ENCODE measurements at regions not wholly inside any gene's neighbourhood (a gene's known extent, or its start where the extent isn't known, plus 50 kb on each side); places are given as distances from the start of the nearest gene placed in this dataset.

DNA sequence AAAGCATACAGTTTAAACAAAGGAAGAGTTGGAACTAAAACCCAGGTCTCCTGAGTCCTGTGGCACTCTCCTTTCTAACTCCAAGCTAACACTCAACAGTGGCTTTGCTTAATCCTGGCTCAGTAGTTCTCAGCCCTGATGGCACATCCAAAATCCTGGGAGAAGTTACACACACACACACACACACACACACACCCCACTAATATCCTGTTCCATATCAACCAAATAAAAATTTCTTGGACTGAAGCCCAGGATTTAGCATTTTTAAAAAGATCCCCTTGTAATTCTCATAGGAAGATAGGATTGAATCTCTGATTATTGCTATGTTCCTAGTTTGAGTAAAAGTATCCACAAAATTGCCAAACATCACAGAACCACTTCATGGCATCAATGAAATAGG, 136.1 kb upstream of the RIOK3 start:
- no peak overlapping the region for H3K4me2 ChIP-seq
- ChIA-PET CTCF (no interaction called here), POLR2A (no interaction called here)
- no peak for FAIRE-seq
- DNase-seq (ENCODE audit: low read depth in 1 of 2, low spot score in 1 of 2) = no peak
- H3K4me3 ChIP-seq = no peak overlapping the region
- no peak overlapping the region for H3K27ac ChIP-seq
- no peak for TF ChIP-seq RFX5 (IDR thresholded peaks at IDR 0.05)
- TF ChIP-seq JUNB (IDR thresholded peaks at IDR 0.05) = no peak
- TF ChIP-seq HMGXB4 (CRISPR knock-in tag; IDR thresholded peaks at IDR 0.05; ENCODE audit: borderline replicate concordance) = no peak
- TF ChIP-seq TP53 (CRISPR knock-in tag; IDR thresholded peaks at IDR 0.05) = no peak
- peaks cover 7% of the 10 kb centered on the region; the same call in 2 of the 3 replicates for H3K4me1 ChIP-seq
- no peak for ATAC-seq
- no peaks in the 10 kb centered on the region for H3K9me3 ChIP-seq

DNA sequence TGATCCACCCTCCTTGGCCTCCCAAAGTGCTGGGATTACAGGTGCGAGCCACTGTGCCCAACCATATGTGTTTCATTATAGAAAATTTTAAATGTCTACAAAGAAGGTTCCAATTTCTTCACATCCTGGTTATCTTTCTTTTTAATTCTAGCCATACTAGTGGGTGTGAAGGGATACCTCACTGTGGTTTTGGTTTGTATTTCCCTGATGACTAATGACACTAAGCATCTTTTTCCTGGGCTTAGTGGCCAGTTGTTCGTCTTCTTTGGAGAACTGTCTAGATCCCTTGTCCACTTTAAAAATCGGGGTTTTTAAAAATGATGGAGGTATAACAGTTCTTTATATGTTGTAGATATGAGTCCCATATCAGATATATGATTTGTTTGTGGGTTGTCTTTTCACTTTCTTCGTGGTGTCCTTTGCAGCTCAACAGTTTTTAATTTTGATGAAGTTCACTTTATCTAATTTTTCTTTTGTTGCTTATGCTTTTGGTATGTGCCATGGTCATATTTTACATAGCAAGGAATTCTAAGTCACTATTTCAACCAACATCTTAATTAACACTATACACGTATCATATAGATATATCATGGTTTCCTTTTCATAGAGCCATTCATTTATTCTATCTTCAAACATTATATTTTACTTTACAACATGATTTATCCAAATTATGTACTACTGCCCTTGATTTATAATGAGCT, 135.0 kb upstream of the RIOK3 start:
- H3K4me1 ChIP-seq = no peaks in the 10 kb centered on the region
- DNase-seq (ENCODE audit: low read depth in 1 of 2, low spot score in 1 of 2) (no peak), ATAC-seq (no peak), FAIRE-seq (no peak)
- H3K4me2 ChIP-seq = no peak overlapping the region
- no peak overlapping the region for H3K4me3 ChIP-seq
- TF ChIP-seq, protein P1, sequence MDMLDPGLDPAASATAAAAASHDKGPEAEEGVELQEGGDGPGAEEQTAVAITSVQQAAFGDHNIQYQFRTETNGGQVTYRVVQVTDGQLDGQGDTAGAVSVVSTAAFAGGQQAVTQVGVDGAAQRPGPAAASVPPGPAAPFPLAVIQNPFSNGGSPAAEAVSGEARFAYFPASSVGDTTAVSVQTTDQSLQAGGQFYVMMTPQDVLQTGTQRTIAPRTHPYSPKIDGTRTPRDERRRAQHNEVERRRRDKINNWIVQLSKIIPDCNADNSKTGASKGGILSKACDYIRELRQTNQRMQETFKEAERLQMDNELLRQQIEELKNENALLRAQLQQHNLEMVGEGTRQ (IDR thresholded peaks at IDR 0.05) = no peak
- TF ChIP-seq ESRRA (IDR thresholded peaks at IDR 0.05; ENCODE audit: borderline replicate concordance, low read length) (no peak), HDAC2 (IDR thresholded peaks at IDR 0.05) (no peak), JUNB (IDR thresholded peaks at IDR 0.05) (no peak), MAFK (IDR thresholded peaks at IDR 0.05; ENCODE audit: partially characterized antibody) (no peak), HOXA7 (CRISPR knock-in tag; IDR thresholded peaks at IDR 0.05) (no peak)
- WGBS (ENCODE audit: missing lambda C conversion rate) = 79% methylated on average over 5 of the region's 5 CpGs
- CTCF ChIA-PET = no interaction called here
- POLR2A ChIA-PET = no interaction called here
- H3K9me3 ChIP-seq = no peaks in the 10 kb centered on the region
- no peak overlapping the region for H3K27ac ChIP-seq

DNA sequence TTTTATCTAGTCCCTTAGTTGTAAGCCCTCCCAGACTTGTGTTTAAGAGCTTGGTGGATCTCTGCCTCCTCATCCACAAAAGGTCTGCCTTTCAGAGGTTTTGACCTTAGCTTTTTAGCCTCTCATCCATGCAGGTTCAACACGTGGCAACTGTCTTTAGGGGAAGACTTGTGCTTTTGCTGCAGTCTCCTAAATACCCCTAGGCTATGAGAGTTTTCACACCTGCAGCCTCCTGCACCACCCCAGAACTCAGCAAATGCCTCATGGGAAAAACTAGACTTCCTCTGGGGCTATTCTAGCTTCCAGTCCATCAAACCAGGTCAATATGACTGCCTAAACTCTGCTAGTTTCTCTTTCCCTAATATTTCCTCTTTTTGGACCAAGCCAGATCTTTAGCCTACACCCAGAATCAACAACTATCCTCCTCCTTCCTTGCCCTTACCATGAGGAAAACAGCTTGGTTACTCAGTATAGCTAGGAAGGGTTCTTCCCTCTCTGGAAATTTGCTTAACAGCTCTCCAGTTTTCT, 132.3 kb upstream of the RIOK3 start:
- ATAC-seq (no peak), DNase-seq (ENCODE audit: low read depth in 1 of 2, low spot score in 1 of 2) (no peak), FAIRE-seq (no peak)
- H3K27ac ChIP-seq = no peak overlapping the region
- WGBS (ENCODE audit: missing lambda C conversion rate) = 78% methylated on average over 1 of the region's 1 CpG
- ChIA-PET CTCF (no interaction called here), POLR2A (no interaction called here)
- H3K9me3 ChIP-seq = no peaks in the 10 kb centered on the region
- H3K4me2 ChIP-seq = no peak overlapping the region
- H3K4me3 ChIP-seq = no peak overlapping the region
- no peaks in the 10 kb centered on the region for H3K4me1 ChIP-seq
- TF ChIP-seq ZSCAN20 (CRISPR knock-in tag; IDR thresholded peaks at IDR 0.05) (no peak), POLR2A (IDR thresholded peaks at IDR 0.05; ENCODE audit: low read length) (no peak), NPAS2 (CRISPR knock-in tag; IDR thresholded peaks at IDR 0.05; ENCODE audit: borderline replicate concordance) (no peak), TFCP2L1 (CRISPR knock-in tag; IDR thresholded peaks at IDR 0.05) (no peak), ZFP36 (IDR thresholded peaks at IDR 0.05; ENCODE audit: borderline replicate concordance, partially characterized antibody) (no peak), RCOR1 (IDR thresholded peaks at IDR 0.05; ENCODE audit: low read depth, low read length) (no peak), PHF8 (IDR thresholded peaks at IDR 0.05; ENCODE audit: borderline replicate concordance, low read depth) (no peak), JUNB (IDR thresholded peaks at IDR 0.05) (no peak)
- TF ChIP-seq, protein P2, sequence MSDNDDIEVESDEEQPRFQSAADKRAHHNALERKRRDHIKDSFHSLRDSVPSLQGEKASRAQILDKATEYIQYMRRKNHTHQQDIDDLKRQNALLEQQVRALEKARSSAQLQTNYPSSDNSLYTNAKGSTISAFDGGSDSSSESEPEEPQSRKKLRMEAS (IDR thresholded peaks at IDR 0.05) = no peak

GRCh38 chr18:23321996-23322395, 131.1 kb upstream of the RIOK3 start:
- FAIRE-seq (no peak), DNase-seq (ENCODE audit: low read depth in 1 of 2, low spot score in 1 of 2) (no peak), ATAC-seq (no peak)
- Histone ChIP-seq H3K4me3 (no peak overlapping the region), H3K9me3 (no peaks in the 10 kb centered on the region), H3K27ac (no peak overlapping the region), H3K4me2 (no peak overlapping the region), H3K4me1 (no peaks in the 10 kb centered on the region)
- 94% methylated on average over 5 of the region's 5 CpGs for WGBS (ENCODE audit: missing lambda C conversion rate)
- TF ChIP-seq POLR2A (IDR thresholded peaks at IDR 0.05; ENCODE audit: low read length) = no peak
- no peak for TF ChIP-seq HMGXB4 (CRISPR knock-in tag; IDR thresholded peaks at IDR 0.05; ENCODE audit: borderline replicate concordance)
- ChIA-PET POLR2A (no interaction called here), CTCF (no interaction called here)

Measured in A549 (cell line).